Breast epithelium (tissue), 4 donors: ENCODE measurements at regions not wholly inside any gene's neighbourhood (a gene's known extent, or its start where the extent isn't known, plus 50 kb on each side); places are given as distances from the start of the nearest gene placed in this dataset.

Source experiments
- DNase-seq, 2 donors: peaks; one replicate each; pipeline ENCODE4 v3.0.0-alpha.2; 2019; ENCODE audit warnings: low spot score in 2 of 2
- H3K27ac ChIP-seq, 2 donors: fragments of 200-600 bp; sonication (generic) in 1 of 2; one replicate each; pipeline ENCODE4 v1.5.1; 2016 to 2019; ENCODE audit warnings: mild to moderate bottlenecking in 1 of 2
- H3K27me3 ChIP-seq, 2 donors: fragments of 200-600 bp; sonication (generic) in 1 of 2; one replicate each; pipeline versions ENCODE4 v1.5.1 to v1.6.0; 2017 to 2019; ENCODE audit warnings: control low read depth in 1 of 2, mild to moderate bottlenecking in 1 of 2
- H3K36me3 ChIP-seq: fragments of 200-600 bp; one replicate; pipeline ENCODE4 v1.5.1; 2019
- H3K4me1 ChIP-seq, 2 donors: fragments of 200-600 bp; sonication (generic); one replicate each; pipeline ENCODE4 v1.5.1; 2016 to 2019; ENCODE audit warnings: control low read depth in 1 of 2
- H3K4me3 ChIP-seq, 3 donors: fragments of 200-600 bp; sonication (generic); 1 replicate in 2 of 3; 2 replicates in 1 of 3; pipeline ENCODE4 v1.5.1; 2016 to 2019; ENCODE audit warnings: mild to moderate bottlenecking in 3 of 3, moderate library complexity in 2 of 3
- H3K9me3 ChIP-seq, 2 donors: fragments of 200-600 bp; sonication (generic) in 1 of 2; one replicate each; pipeline ENCODE4 v1.5.1; 2016 to 2019; ENCODE audit warnings: control low read depth in 1 of 2
- CTCF ChIP-seq, 3 donors: fragments of 450-650 bp; IDR thresholded peaks; one replicate each; pipeline ENCODE4 v1.5.1; 2016 to 2017; ENCODE audit warnings: antibody characterized with exemption in 3 of 3, mild to moderate bottlenecking in 3 of 3, moderate library complexity in 3 of 3
- POLR2A ChIP-seq: fragments of 450-650 bp; IDR thresholded peaks from one replicate; pipeline ENCODE4 v1.6.1; 2016; ENCODE audit warnings: antibody characterized with exemption, mild to moderate bottlenecking, moderate library complexity
- POLR2AphosphoS5 ChIP-seq, 3 donors: sonication (generic); formaldehyde crosslinking; IDR thresholded peaks; one replicate each; pipeline ENCODE4 v1.6.1; 2017; ENCODE audit warnings: antibody characterized with exemption in 3 of 3
- intact Hi-C: fragments of 100-400 bp; cut with DNase I; formaldehyde crosslinking; loops from one replicate; pipeline ENCODE4 v1.15.1; 2023; ENCODE audit warnings: low total_unique reads

GRCh38 chr12:105975351-105975750 lies 163.4 kb downstream of the NUAK1 start:
- H3K36me3 ChIP-seq, result no peaks in the 10 kb centered on the region
- H3K4me3 ChIP-seq, result no peak overlapping the region
- H3K27ac ChIP-seq, result no peak overlapping the region
- no peak for DNase-seq
- no peaks in the 10 kb centered on the region for H3K4me1 ChIP-seq
- intact Hi-C loops, result no loop called here
- TF ChIP-seq POLR2AphosphoS5 (IDR thresholded peaks at IDR 0.05) (no peak), POLR2A (no peak), CTCF (IDR thresholded peaks at IDR 0.05) (no peak)
- no peaks in the 10 kb centered on the region for H3K27me3 ChIP-seq
- H3K9me3 ChIP-seq, result no peaks in the 10 kb centered on the region

- Histone ChIP-seq H3K4me1 (no peaks in the 10 kb centered on the region), H3K4me3 (no peak overlapping the region), H3K9me3 (no peaks in the 10 kb centered on the region), H3K36me3 (no peaks in the 10 kb centered on the region), H3K27ac (no peak overlapping the region), H3K27me3 (no peaks in the 10 kb centered on the region)
- DNase-seq, result no peak
- intact Hi-C loops, result no loop called here
- TF ChIP-seq POLR2A (no peak), POLR2AphosphoS5 (IDR thresholded peaks at IDR 0.05) (no peak), CTCF (IDR thresholded peaks at IDR 0.05) (no peak)
Observed at GRCh38 chr12:105977236-105977635, 161.5 kb downstream of the NUAK1 start.

- no peaks in the 10 kb centered on the region for H3K9me3 ChIP-seq
- DNase-seq, result no peak
- H3K4me3 ChIP-seq, result no peak overlapping the region
- no peaks in the 10 kb centered on the region for H3K27me3 ChIP-seq
- intact Hi-C loops, result no loop called here
- H3K27ac ChIP-seq, result no peak overlapping the region
- H3K36me3 ChIP-seq, result no peaks in the 10 kb centered on the region
- no peaks in the 10 kb centered on the region for H3K4me1 ChIP-seq
- no peak for TF ChIP-seq POLR2AphosphoS5 (IDR thresholded peaks at IDR 0.05)
- TF ChIP-seq POLR2A, result no peak
- no peak for TF ChIP-seq CTCF (IDR thresholded peaks at IDR 0.05)
Observed at GRCh38 chr12:105977652-105978051, 161.1 kb downstream of the NUAK1 start.

- H3K4me3 ChIP-seq, result no peak overlapping the region
- no peak for DNase-seq
- TF ChIP-seq POLR2A (no peak), POLR2AphosphoS5 (IDR thresholded peaks at IDR 0.05) (no peak), CTCF (IDR thresholded peaks at IDR 0.05) (no peak)
Observed at GRCh38 chr12:105978276-105978675, 160.5 kb downstream of the NUAK1 start.

GRCh38 chr12:105978686-105979085 lies 160.1 kb downstream of the NUAK1 start:
- H3K27me3 ChIP-seq, result no peaks in the 10 kb centered on the region
- no peak for DNase-seq
- intact Hi-C loops, result no loop called here
- no peaks in the 10 kb centered on the region for H3K4me1 ChIP-seq
- H3K36me3 ChIP-seq, result no peaks in the 10 kb centered on the region
- TF ChIP-seq POLR2AphosphoS5 (IDR thresholded peaks at IDR 0.05) (no peak), CTCF (IDR thresholded peaks at IDR 0.05) (no peak), POLR2A (no peak)
- no peak overlapping the region for H3K4me3 ChIP-seq
- no peak overlapping the region for H3K27ac ChIP-seq
- no peaks in the 10 kb centered on the region for H3K9me3 ChIP-seq

More at GRCh38 chr12:105978276-105978675, 160.5 kb downstream of the NUAK1 start:
- intact Hi-C loops, result no loop called here
- H3K27me3 ChIP-seq, result no peaks in the 10 kb centered on the region
- no peaks in the 10 kb centered on the region for H3K36me3 ChIP-seq
- H3K9me3 ChIP-seq, result no peaks in the 10 kb centered on the region
- no peaks in the 10 kb centered on the region for H3K4me1 ChIP-seq
- no peak overlapping the region for H3K27ac ChIP-seq
